Renal cortical epithelial cell (primary cell): ENCODE measurements at regions not wholly inside any gene's neighbourhood (a gene's known extent, or its start where the extent isn't known, plus 50 kb on each side); places are given as distances from the start of the nearest gene placed in this dataset.
"Not testable (repeated sequence)": the region's sequence is repeated elsewhere in the genome, so short reads cannot be mapped to it uniquely, and the experiment has no call there.

ENCODE experiments used
- DNase-seq: peaks from one replicate; pipeline ENCODE4 v3.0.0-alpha.2; 2011; ENCODE audit warnings: low read depth

- not testable (repeated sequence) for DNase-seq
Measured at GRCh38 chr2:91497129-91498064, 2805.9 kb downstream of the RPIA start.

GRCh38 chr2:91498065-91498449 lies 2806.6 kb downstream of the RPIA start:
- DNase-seq: not testable (repeated sequence)

GRCh38 chr2:91498513-91499250 lies 2807.2 kb downstream of the RPIA start:
- not testable (repeated sequence) for DNase-seq

GRCh38 chr2:91499431-91500050 lies 2808.1 kb downstream of the RPIA start:
- not testable (repeated sequence) for DNase-seq

GRCh38 chr2:91500246-91500977 lies 2808.9 kb downstream of the RPIA start:
- DNase-seq: not testable (repeated sequence)

- not testable (repeated sequence) for DNase-seq
Measured at GRCh38 chr2:91500978-91501310, 2809.5 kb downstream of the RPIA start.

- not testable (repeated sequence) for DNase-seq
Measured at GRCh38 chr2:91501481-91502080, 2810.1 kb downstream of the RPIA start.

- not testable (repeated sequence) for DNase-seq
Measured at GRCh38 chr2:91503572-91503958, 2812.1 kb downstream of the RPIA start.

GRCh38 chr2:91503959-91504741 lies 2812.7 kb downstream of the RPIA start:
- DNase-seq: not testable (repeated sequence)

- not testable (repeated sequence) for DNase-seq
Measured at GRCh38 chr2:91508816-91509215, 2817.3 kb downstream of the RPIA start.

GRCh38 chr2:91509276-91509675 lies 2817.8 kb downstream of the RPIA start:
- not testable (repeated sequence) for DNase-seq

- not testable (repeated sequence) for DNase-seq
Measured at GRCh38 chr2:91511166-91511565, 2819.7 kb downstream of the RPIA start.

- not testable (repeated sequence) for DNase-seq
Measured at GRCh38 chr2:91515966-91516365, 2824.5 kb downstream of the RPIA start.

- DNase-seq: not testable (repeated sequence)
Measured at GRCh38 chr2:91516669-91517068, 2825.2 kb downstream of the RPIA start.

GRCh38 chr2:91517846-91518245 lies 2826.4 kb downstream of the RPIA start:
- DNase-seq: not testable (repeated sequence)

- DNase-seq: not testable (repeated sequence)
Measured at GRCh38 chr2:91518361-91518981, 2827.0 kb downstream of the RPIA start.

GRCh38 chr2:91519359-91519758 lies 2827.9 kb downstream of the RPIA start:
- DNase-seq: not testable (repeated sequence)

- not testable (repeated sequence) for DNase-seq
Measured at GRCh38 chr2:91519914-91520313, 2828.4 kb downstream of the RPIA start.

- not testable (repeated sequence) for DNase-seq
Measured at GRCh38 chr2:91520523-91520922, 2829.1 kb downstream of the RPIA start.
